ENCODE measurements at regions not wholly inside any gene's neighbourhood (a gene's known extent, or its start where the extent isn't known, plus 50 kb on each side); places are given as distances from the start of the nearest gene placed in this dataset.

DNA sequence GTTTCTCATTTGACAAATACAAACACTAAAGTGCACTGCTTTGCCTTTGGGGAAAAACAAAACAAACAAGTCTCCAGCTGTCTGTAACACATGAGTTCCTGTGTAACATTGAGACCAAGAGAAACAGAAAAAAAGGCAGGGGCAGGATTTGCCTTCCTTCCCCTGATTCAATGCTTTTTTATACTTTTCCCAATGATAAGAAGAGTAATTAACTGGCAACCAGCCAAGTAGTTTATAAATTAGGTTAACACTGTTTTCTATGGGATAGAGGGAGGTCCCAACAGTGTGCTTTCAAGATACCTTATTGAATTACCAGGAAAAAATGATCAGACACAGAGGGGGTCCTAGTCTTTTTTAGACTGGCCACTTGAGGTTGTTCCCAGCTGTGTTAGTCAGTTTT, 346.8 kb downstream of the TRIM36 start:
- no peaks in the 10 kb centered on the region for H3K9me3 ChIP-seq (ENCODE audit: control insufficient read depth, low read length)
- no peaks in the 10 kb centered on the region for H3K4me1 ChIP-seq (ENCODE audit: control insufficient read depth, insufficient read depth, low read length, poor library complexity, severe bottlenecking)
- H3K4me3 ChIP-seq (ENCODE audit: extremely low read depth, insufficient read depth, low read length, poor library complexity, severe bottlenecking), result no peak overlapping the region
- no peak overlapping the region for H3K27ac ChIP-seq (ENCODE audit: low read depth, low read length, severe bottlenecking)
- H3K36me3 ChIP-seq (ENCODE audit: control insufficient read depth, insufficient read depth, low read length), result no peaks in the 10 kb centered on the region

DNA sequence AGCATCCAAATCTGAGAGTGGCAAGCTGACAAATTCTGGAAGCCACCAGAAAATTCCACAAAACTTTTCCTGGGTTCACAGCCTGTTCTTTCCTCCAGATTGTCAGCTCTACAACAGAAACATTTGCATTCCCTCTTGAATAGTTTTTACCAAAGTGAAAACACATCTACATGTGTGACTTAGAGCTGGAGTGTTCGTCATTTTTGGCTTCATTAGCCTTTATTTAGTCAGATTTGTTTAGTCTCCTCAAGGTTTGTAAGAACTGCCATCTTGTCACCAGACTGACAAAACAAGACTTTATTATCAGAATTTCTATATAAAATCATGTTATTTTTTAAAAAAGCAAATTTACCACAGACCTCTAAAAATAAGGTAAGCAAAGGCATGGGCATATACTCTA, 347.3 kb downstream of the TRIM36 start:
- Histone ChIP-seq H3K4me3 (ENCODE audit: extremely low read depth, insufficient read depth, low read length, poor library complexity, severe bottlenecking) (no peak overlapping the region), H3K36me3 (ENCODE audit: control insufficient read depth, insufficient read depth, low read length) (no peaks in the 10 kb centered on the region), H3K27ac (ENCODE audit: low read depth, low read length, severe bottlenecking) (no peak overlapping the region), H3K4me1 (ENCODE audit: control insufficient read depth, insufficient read depth, low read length, poor library complexity, severe bottlenecking) (no peaks in the 10 kb centered on the region), H3K9me3 (ENCODE audit: control insufficient read depth, low read length) (no peaks in the 10 kb centered on the region)
- WGBS, 2 experiments (ENCODE audit: insufficient coverage in 2 of 2), result no CpG with 5 or more reads among the region's 1 CpG

DNA sequence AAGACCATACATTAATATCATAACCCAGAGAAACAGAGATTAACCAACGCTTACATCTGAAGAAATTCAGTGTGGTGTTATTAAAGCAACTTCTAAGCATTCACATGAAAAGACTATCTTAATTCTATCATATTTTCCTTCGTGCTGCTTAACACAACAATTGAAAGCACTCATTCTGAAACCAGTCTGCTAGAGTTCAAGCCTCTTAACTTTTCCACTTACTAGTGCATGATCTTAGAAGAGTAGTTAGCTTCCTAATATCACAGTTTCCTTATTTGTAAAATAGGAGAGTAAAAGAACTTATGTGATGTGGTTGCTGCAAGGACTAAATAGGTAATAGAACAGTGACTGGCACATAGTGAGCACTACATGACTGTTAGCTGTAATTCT, 379.3 kb downstream of the TRIM36 start:
- H3K9me3 ChIP-seq (ENCODE audit: control insufficient read depth, low read length), result no peaks in the 10 kb centered on the region
- no peak overlapping the region for H3K27ac ChIP-seq (ENCODE audit: low read depth, low read length, severe bottlenecking)
- H3K4me1 ChIP-seq (ENCODE audit: control insufficient read depth, insufficient read depth, low read length, poor library complexity, severe bottlenecking), result no peaks in the 10 kb centered on the region
- H3K36me3 ChIP-seq (ENCODE audit: control insufficient read depth, insufficient read depth, low read length), result no peaks in the 10 kb centered on the region
- WGBS, 2 experiments (ENCODE audit: insufficient coverage in 2 of 2), result 78% methylated on average over 1 of the region's 2 CpGs; no CpG with 5 or more reads in 1 of the 2 experiments
- no peak overlapping the region for H3K4me3 ChIP-seq (ENCODE audit: extremely low read depth, insufficient read depth, low read length, poor library complexity, severe bottlenecking)

DNA sequence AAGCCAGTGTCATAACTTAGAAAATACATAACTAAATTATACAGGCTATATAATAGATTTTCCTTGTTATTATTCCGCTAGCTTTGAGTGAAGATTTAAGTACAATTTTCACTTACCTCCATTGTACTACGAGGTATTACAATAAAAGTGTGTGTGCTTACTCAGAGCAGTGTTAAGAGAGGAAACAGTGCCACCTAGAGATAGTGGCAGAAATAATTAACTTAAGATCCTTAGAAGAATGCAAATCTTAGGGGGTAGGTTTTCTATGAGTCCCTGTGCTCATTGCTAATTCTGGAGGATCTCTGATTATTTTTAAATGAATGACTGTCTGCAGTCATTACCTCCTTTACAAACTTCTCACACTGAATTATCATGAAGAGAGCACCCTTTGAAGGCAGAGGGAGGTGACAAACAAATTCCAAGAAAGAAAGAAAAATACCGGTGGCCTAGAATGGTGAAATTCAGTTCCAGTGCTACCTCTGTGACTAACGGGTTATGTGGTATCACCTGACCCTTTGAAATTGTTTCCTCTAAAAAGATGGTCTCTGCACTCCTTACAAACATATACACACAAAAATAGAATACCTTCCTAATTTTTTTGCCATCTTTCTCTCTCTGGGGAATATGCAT, 379.8 kb downstream of the TRIM36 start:
- 67 to 75% methylated on average over 1 to 2 of the region's 4 CpGs for WGBS, 2 experiments (ENCODE audit: insufficient coverage in 2 of 2)
- Histone ChIP-seq H3K36me3 (ENCODE audit: control insufficient read depth, insufficient read depth, low read length) (no peaks in the 10 kb centered on the region), H3K4me1 (ENCODE audit: control insufficient read depth, insufficient read depth, low read length, poor library complexity, severe bottlenecking) (no peaks in the 10 kb centered on the region), H3K4me3 (ENCODE audit: extremely low read depth, insufficient read depth, low read length, poor library complexity, severe bottlenecking) (no peak overlapping the region), H3K27ac (ENCODE audit: low read depth, low read length, severe bottlenecking) (no peak overlapping the region), H3K9me3 (ENCODE audit: control insufficient read depth, low read length) (no peaks in the 10 kb centered on the region)

DNA sequence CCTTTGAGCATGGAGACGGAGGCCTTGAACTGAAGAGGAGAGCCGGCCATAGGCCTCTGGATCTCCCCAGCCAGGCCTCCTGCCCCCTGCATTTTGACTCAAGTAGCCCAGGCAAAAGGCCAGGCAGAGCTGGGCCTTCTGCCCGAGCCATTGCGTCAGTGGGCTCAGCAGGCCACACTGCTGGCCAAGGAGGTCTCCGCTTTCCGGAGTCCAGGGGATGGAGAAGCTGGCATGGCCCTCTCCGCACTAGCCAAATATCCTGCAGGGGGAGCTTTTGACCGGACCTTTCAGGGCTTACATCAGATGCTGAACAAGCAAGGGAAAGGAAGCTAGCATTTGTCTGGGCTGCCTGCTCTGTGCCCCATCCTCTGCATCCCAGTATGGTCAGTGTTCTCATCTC, 386.8 kb downstream of the TRIM36 start:
- no peaks in the 10 kb centered on the region for H3K36me3 ChIP-seq (ENCODE audit: control insufficient read depth, insufficient read depth, low read length)
- H3K9me3 ChIP-seq (ENCODE audit: control insufficient read depth, low read length), result no peaks in the 10 kb centered on the region
- no peak overlapping the region for H3K4me3 ChIP-seq (ENCODE audit: extremely low read depth, insufficient read depth, low read length, poor library complexity, severe bottlenecking)
- H3K27ac ChIP-seq (ENCODE audit: low read depth, low read length, severe bottlenecking), result no peak overlapping the region
- H3K4me1 ChIP-seq (ENCODE audit: control insufficient read depth, insufficient read depth, low read length, poor library complexity, severe bottlenecking), result no peaks in the 10 kb centered on the region
- WGBS, 2 experiments (ENCODE audit: insufficient coverage in 2 of 2), result 68% methylated on average over 6 to 7 of the region's 8 CpGs

DNA sequence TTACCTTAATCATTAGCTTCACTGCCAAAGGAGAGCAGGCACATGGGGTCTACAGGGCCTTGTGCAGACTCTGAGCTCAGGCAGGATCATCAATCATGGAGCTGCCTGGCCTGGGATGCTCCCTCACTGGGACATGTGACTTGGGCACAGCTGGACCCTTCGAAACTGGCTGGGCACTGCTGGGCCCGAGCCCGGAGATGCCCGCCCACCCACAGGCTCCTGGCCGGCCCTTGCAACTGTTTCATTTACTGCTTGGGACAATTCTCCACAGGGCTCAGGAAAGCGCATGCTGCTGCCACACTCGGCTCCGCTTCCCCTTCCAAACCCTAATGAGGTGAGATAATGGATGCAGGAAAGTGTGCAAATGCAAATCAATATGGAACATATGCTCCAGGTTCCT, 387.5 kb downstream of the TRIM36 start:
- H3K27ac ChIP-seq (ENCODE audit: low read depth, low read length, severe bottlenecking), result no peak overlapping the region
- no peak overlapping the region for H3K4me3 ChIP-seq (ENCODE audit: extremely low read depth, insufficient read depth, low read length, poor library complexity, severe bottlenecking)
- 72 to 97% methylated on average over 5 to 7 of the region's 8 CpGs for WGBS, 2 experiments (ENCODE audit: insufficient coverage in 2 of 2)
- H3K9me3 ChIP-seq (ENCODE audit: control insufficient read depth, low read length), result no peaks in the 10 kb centered on the region
- H3K36me3 ChIP-seq (ENCODE audit: control insufficient read depth, insufficient read depth, low read length), result no peaks in the 10 kb centered on the region
- H3K4me1 ChIP-seq (ENCODE audit: control insufficient read depth, insufficient read depth, low read length, poor library complexity, severe bottlenecking), result no peaks in the 10 kb centered on the region

DNA sequence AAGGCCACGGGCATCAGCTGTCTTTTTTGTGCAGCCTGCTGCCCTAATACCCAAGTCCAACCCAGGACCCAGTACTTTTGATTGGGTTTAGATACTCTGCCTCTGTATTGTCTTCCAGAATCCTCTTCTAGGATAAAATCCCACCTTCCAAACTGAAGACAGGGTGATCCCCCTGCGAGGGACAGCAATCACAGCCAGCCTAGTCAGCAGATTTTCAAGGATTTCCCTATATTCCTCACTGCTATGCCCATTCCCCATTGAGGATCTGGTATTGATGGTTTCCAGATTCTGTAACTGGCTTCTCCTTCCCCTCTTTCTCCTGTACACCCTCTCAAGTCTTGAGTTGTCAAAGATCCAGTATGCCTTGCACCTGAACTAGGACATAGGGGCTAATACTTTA, 389.4 kb downstream of the TRIM36 start:
- no peak overlapping the region for H3K27ac ChIP-seq (ENCODE audit: low read depth, low read length, severe bottlenecking)
- H3K36me3 ChIP-seq (ENCODE audit: control insufficient read depth, insufficient read depth, low read length), result no peaks in the 10 kb centered on the region
- 100% methylated on average over 1 of the region's 2 CpGs; no CpG with 5 or more reads in 1 of the 2 experiments for WGBS, 2 experiments (ENCODE audit: insufficient coverage in 2 of 2)
- no peaks in the 10 kb centered on the region for H3K4me1 ChIP-seq (ENCODE audit: control insufficient read depth, insufficient read depth, low read length, poor library complexity, severe bottlenecking)
- no peak overlapping the region for H3K4me3 ChIP-seq (ENCODE audit: extremely low read depth, insufficient read depth, low read length, poor library complexity, severe bottlenecking)
- no peaks in the 10 kb centered on the region for H3K9me3 ChIP-seq (ENCODE audit: control insufficient read depth, low read length)

DNA sequence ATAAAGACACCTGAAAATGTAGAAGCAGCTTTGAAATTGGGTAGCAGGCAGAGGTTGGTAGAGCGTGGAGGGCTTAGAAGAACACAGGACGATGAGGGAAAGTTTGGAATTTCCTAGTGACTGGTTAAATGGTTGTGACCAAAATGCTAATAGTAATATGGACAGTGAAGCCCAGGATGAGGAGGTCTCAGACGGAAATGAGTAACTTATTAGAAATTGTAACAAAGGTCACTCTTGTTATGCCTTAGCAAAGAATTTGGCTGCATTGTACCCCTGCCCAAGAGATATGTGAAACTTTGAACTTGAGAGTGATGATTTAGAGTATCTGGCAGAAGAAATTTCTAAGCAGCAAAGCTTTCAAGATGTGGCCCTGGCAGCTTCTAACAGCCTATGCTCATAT, 382.5 kb downstream of the KCNN2 start:
- no peak overlapping the region for H3K27ac ChIP-seq (ENCODE audit: low read depth, low read length, severe bottlenecking)
- no peak overlapping the region for H3K4me3 ChIP-seq (ENCODE audit: extremely low read depth, insufficient read depth, low read length, poor library complexity, severe bottlenecking)
- no peaks in the 10 kb centered on the region for H3K36me3 ChIP-seq (ENCODE audit: control insufficient read depth, insufficient read depth, low read length)
- H3K9me3 ChIP-seq (ENCODE audit: control insufficient read depth, low read length), result no peaks in the 10 kb centered on the region
- H3K4me1 ChIP-seq (ENCODE audit: control insufficient read depth, insufficient read depth, low read length, poor library complexity, severe bottlenecking), result peaks cover 5% of the 10 kb centered on the region
- 90 to 93% methylated on average over 3 of the region's 3 CpGs for WGBS, 2 experiments (ENCODE audit: insufficient coverage in 2 of 2)

DNA sequence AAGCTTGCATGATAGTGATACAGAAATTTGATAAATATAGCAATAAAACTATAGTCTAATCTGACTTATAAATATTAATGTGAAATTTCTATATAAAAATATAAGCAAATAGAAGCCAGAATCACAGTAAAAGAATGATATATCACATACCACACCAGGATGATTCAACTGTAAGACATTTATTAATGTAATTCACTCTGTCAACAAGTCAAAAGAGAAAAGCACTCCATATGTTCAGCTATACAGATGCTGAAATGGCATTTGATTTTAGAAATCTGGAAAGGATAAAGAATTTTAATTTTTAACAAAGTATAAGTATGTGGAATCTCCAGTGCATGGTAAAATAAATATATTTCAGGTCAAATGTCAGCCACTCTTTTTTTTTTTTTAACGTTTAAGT, 372.4 kb downstream of the KCNN2 start:
- Histone ChIP-seq H3K27ac (ENCODE audit: low read depth, low read length, severe bottlenecking) (no peak overlapping the region), H3K4me1 (ENCODE audit: control insufficient read depth, insufficient read depth, low read length, poor library complexity, severe bottlenecking) (no peaks in the 10 kb centered on the region), H3K36me3 (ENCODE audit: control insufficient read depth, insufficient read depth, low read length) (no peaks in the 10 kb centered on the region), H3K4me3 (ENCODE audit: extremely low read depth, insufficient read depth, low read length, poor library complexity, severe bottlenecking) (no peak overlapping the region), H3K9me3 (ENCODE audit: control insufficient read depth, low read length) (no peaks in the 10 kb centered on the region)
- no CpG with 5 or more reads among the region's 1 CpG for WGBS, 2 experiments (ENCODE audit: insufficient coverage in 2 of 2)

DNA sequence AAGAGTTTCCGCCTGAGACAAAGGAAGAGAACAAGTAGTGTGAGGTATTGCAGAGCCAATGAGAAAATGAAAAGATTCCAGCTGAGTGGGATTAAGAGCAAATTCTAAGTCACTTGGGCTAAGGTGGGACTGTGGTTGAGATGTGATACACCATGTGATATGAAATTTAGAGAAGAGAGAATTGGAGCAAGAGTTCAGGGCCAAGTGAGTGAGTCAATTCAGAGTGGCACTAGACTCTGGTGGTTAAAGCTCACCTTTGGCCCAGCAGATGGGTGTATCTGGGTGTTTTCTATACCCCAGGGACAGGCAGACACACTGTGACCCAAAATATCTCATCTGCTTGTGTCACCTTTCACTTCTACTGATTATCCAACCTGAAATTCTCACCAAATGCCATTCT, 368.1 kb downstream of the KCNN2 start:
- Histone ChIP-seq H3K36me3 (ENCODE audit: control insufficient read depth, insufficient read depth, low read length) (no peaks in the 10 kb centered on the region), H3K27ac (ENCODE audit: low read depth, low read length, severe bottlenecking) (no peak overlapping the region)

DNA sequence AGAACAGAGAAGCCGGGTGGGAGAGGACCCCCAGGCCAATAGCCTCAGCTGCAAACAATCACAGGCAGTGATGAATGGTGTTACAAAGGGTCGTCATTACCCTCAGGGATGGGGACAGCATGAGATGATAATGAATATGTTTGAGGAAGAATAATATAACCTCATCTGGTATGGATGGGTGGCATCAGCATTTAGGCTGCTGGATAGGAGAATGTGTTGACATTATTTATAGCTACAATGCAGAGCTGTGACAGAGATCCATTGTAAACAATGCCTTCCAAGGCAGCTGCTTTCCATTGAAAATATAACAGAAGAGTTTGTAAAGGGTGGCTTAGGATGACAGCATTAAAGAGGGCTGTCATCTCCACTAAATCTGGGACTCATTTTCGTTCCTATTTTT, 365.5 kb downstream of the KCNN2 start:
- no peaks in the 10 kb centered on the region for H3K36me3 ChIP-seq (ENCODE audit: control insufficient read depth, insufficient read depth, low read length)
- no peaks in the 10 kb centered on the region for H3K4me1 ChIP-seq (ENCODE audit: control insufficient read depth, insufficient read depth, low read length, poor library complexity, severe bottlenecking)
- H3K9me3 ChIP-seq (ENCODE audit: control insufficient read depth, low read length), result peaks cover 16% of the 10 kb centered on the region
- 81 to 93% methylated on average over 2 of the region's 3 CpGs for WGBS, 2 experiments (ENCODE audit: insufficient coverage in 2 of 2)
- peak overlapping the region; percentile 67 for H3K27ac ChIP-seq (ENCODE audit: low read depth, low read length, severe bottlenecking)
- H3K4me3 ChIP-seq (ENCODE audit: extremely low read depth, insufficient read depth, low read length, poor library complexity, severe bottlenecking), result no peak overlapping the region

More for the DNA sequence above, 368.1 kb downstream of the KCNN2 start:
- 100% methylated on average over 1 of the region's 1 CpG for WGBS, 2 experiments (ENCODE audit: insufficient coverage in 2 of 2)
- Histone ChIP-seq H3K4me1 (ENCODE audit: control insufficient read depth, insufficient read depth, low read length, poor library complexity, severe bottlenecking) (no peaks in the 10 kb centered on the region), H3K4me3 (ENCODE audit: extremely low read depth, insufficient read depth, low read length, poor library complexity, severe bottlenecking) (no peak overlapping the region), H3K9me3 (ENCODE audit: control insufficient read depth, low read length) (peaks cover 6% of the 10 kb centered on the region)
